ENCODE measurements at regions not wholly inside any gene's neighbourhood (a gene's known extent, or its start where the extent isn't known, plus 50 kb on each side); places are given as distances from the start of the nearest gene placed in this dataset.

- no peaks in the 10 kb centered on the region for H3K27me3 ChIP-seq (ENCODE audit: insufficient read depth, low read length)
- Mint-ChIP-seq H3K9me3 (peaks cover 4 to 49% (median 17%) of the 10 kb centered on the region in 8 donors), H3K4me3 (no peak overlapping the region), H3K4me1 (no peaks in the 10 kb centered on the region), H3K27ac (no peak overlapping the region), H3K36me3 (no peaks in the 10 kb centered on the region), H3K27me3 (no peaks in the 10 kb centered on the region)
- ChIA-PET CTCF (ENCODE audit: partially characterized antibody) (no interaction called here), POLR2A (ENCODE audit: partially characterized antibody) (no interaction called here)
- H3K36me3 ChIP-seq (ENCODE audit: insufficient read depth, low read length) = no peaks in the 10 kb centered on the region
- no peak for DNase-seq
- no peaks in the 10 kb centered on the region for H3K4me1 ChIP-seq (ENCODE audit: insufficient read depth, low read length)
- intact Hi-C loops (cut with micrococcal nuclease) = no loop called here
- H3K4me3 ChIP-seq (ENCODE audit: low read length in 2 of 2) = no peak overlapping the region
- peaks cover 0 to 6% of the 10 kb centered on the region in 2 donors for H3K9me3 ChIP-seq (ENCODE audit: control insufficient read depth in 1 of 2, low read length in 2 of 2)
- H3K27ac ChIP-seq (ENCODE audit: low read depth, low read length) = no peak overlapping the region
Measured at GRCh38 chr20:12404941-12405340, 487.2 kb downstream of the BTBD3 start.

GRCh38 chr20:12406978-12407377 is 489.3 kb downstream of the BTBD3 start:
- no peak overlapping the region for H3K27ac Mint-ChIP-seq
- Histone ChIP-seq H3K27ac (ENCODE audit: low read depth, low read length) (no peak overlapping the region), H3K36me3 (ENCODE audit: insufficient read depth, low read length) (no peaks in the 10 kb centered on the region), H3K4me1 (ENCODE audit: insufficient read depth, low read length) (no peaks in the 10 kb centered on the region), H3K4me3 (ENCODE audit: low read length in 2 of 2) (no peak overlapping the region), H3K27me3 (ENCODE audit: insufficient read depth, low read length) (no peaks in the 10 kb centered on the region), H3K9me3 (ENCODE audit: control insufficient read depth in 1 of 2, low read length in 2 of 2) (peaks cover 0 to 12% of the 10 kb centered on the region in 2 donors)
- H3K36me3 Mint-ChIP-seq = no peaks in the 10 kb centered on the region
- H3K9me3 Mint-ChIP-seq = peaks cover 8 to 63% (median 23%) of the 10 kb centered on the region in 8 donors
- H3K27me3 Mint-ChIP-seq = no peaks in the 10 kb centered on the region
- H3K4me3 Mint-ChIP-seq = no peak overlapping the region
- POLR2A ChIA-PET (ENCODE audit: partially characterized antibody) = no interaction called here
- CTCF ChIA-PET (ENCODE audit: partially characterized antibody) = no interaction called here
- intact Hi-C loops (cut with micrococcal nuclease) = no loop called here
- DNase-seq = no peak
- H3K4me1 Mint-ChIP-seq = no peaks in the 10 kb centered on the region

GRCh38 chr20:12409501-12409900 is 491.8 kb downstream of the BTBD3 start:
- Histone ChIP-seq H3K4me3 (ENCODE audit: low read length in 2 of 2) (no peak overlapping the region), H3K27me3 (ENCODE audit: insufficient read depth, low read length) (no peaks in the 10 kb centered on the region), H3K36me3 (ENCODE audit: insufficient read depth, low read length) (no peaks in the 10 kb centered on the region), H3K4me1 (ENCODE audit: insufficient read depth, low read length) (no peaks in the 10 kb centered on the region), H3K9me3 (ENCODE audit: control insufficient read depth in 1 of 2, low read length in 2 of 2) (peaks cover 0 to 12% of the 10 kb centered on the region in 2 donors), H3K27ac (ENCODE audit: low read depth, low read length) (no peak overlapping the region)
- no peak overlapping the region for H3K4me3 Mint-ChIP-seq
- H3K27ac Mint-ChIP-seq = no peak overlapping the region
- ChIA-PET CTCF (ENCODE audit: partially characterized antibody) (no interaction called here), POLR2A (ENCODE audit: partially characterized antibody) (no interaction called here)
- H3K27me3 Mint-ChIP-seq = no peaks in the 10 kb centered on the region
- DNase-seq = no peak
- H3K9me3 Mint-ChIP-seq = peaks cover 6 to 69% (median 22%) of the 10 kb centered on the region in 8 donors
- no peaks in the 10 kb centered on the region for H3K4me1 Mint-ChIP-seq
- H3K36me3 Mint-ChIP-seq = no peaks in the 10 kb centered on the region
- intact Hi-C loops (cut with micrococcal nuclease) = no loop called here

- H3K9me3 Mint-ChIP-seq = peaks cover 6 to 70% (median 22%) of the 10 kb centered on the region in 8 donors
- H3K4me1 Mint-ChIP-seq = no peaks in the 10 kb centered on the region
Measured at GRCh38 chr20:12410783-12411182, 493.1 kb downstream of the BTBD3 start.

GRCh38 chr20:12411246-12411940 is 493.7 kb downstream of the BTBD3 start:
- H3K4me1 Mint-ChIP-seq = no peaks in the 10 kb centered on the region
- no peaks in the 10 kb centered on the region for H3K36me3 Mint-ChIP-seq
- intact Hi-C loops (cut with micrococcal nuclease) = no loop called here
- H3K4me3 Mint-ChIP-seq = no peak overlapping the region
- CTCF ChIA-PET (ENCODE audit: partially characterized antibody) = no interaction called here
- Histone ChIP-seq H3K27me3 (ENCODE audit: insufficient read depth, low read length) (no peaks in the 10 kb centered on the region), H3K4me1 (ENCODE audit: insufficient read depth, low read length) (no peaks in the 10 kb centered on the region), H3K27ac (ENCODE audit: low read depth, low read length) (no peak overlapping the region), H3K9me3 (ENCODE audit: control insufficient read depth in 1 of 2, low read length in 2 of 2) (peaks cover 0 to 12% of the 10 kb centered on the region in 2 donors), H3K4me3 (ENCODE audit: low read length in 2 of 2) (no peak overlapping the region), H3K36me3 (ENCODE audit: insufficient read depth, low read length) (no peaks in the 10 kb centered on the region)
- H3K9me3 Mint-ChIP-seq = peaks cover 6 to 74% (median 24%) of the 10 kb centered on the region in 8 donors
- H3K27me3 Mint-ChIP-seq = no peaks in the 10 kb centered on the region
- no peak for DNase-seq
- POLR2A ChIA-PET (ENCODE audit: partially characterized antibody) = no interaction called here
- no peak overlapping the region for H3K27ac Mint-ChIP-seq

More at GRCh38 chr20:12410783-12411182, 493.1 kb downstream of the BTBD3 start:
- Histone ChIP-seq H3K9me3 (ENCODE audit: control insufficient read depth in 1 of 2, low read length in 2 of 2) (peaks cover 0 to 12% of the 10 kb centered on the region in 2 donors), H3K27ac (ENCODE audit: low read depth, low read length) (no peak overlapping the region), H3K4me1 (ENCODE audit: insufficient read depth, low read length) (no peaks in the 10 kb centered on the region), H3K27me3 (ENCODE audit: insufficient read depth, low read length) (no peaks in the 10 kb centered on the region), H3K4me3 (ENCODE audit: low read length in 2 of 2) (no peak overlapping the region), H3K36me3 (ENCODE audit: insufficient read depth, low read length) (no peaks in the 10 kb centered on the region)
- DNase-seq = no peak
- intact Hi-C loops (cut with micrococcal nuclease) = no loop called here
- Mint-ChIP-seq H3K27me3 (no peaks in the 10 kb centered on the region), H3K27ac (no peak overlapping the region), H3K36me3 (no peaks in the 10 kb centered on the region), H3K4me3 (no peak overlapping the region)
- ChIA-PET CTCF (ENCODE audit: partially characterized antibody) (no interaction called here), POLR2A (ENCODE audit: partially characterized antibody) (no interaction called here)

GRCh38 chr20:12413116-12413515 is 495.4 kb downstream of the BTBD3 start:
- Histone ChIP-seq H3K27ac (ENCODE audit: low read depth, low read length) (no peak overlapping the region), H3K36me3 (ENCODE audit: insufficient read depth, low read length) (no peaks in the 10 kb centered on the region), H3K4me3 (ENCODE audit: low read length in 2 of 2) (no peak overlapping the region), H3K27me3 (ENCODE audit: insufficient read depth, low read length) (no peaks in the 10 kb centered on the region), H3K4me1 (ENCODE audit: insufficient read depth, low read length) (no peaks in the 10 kb centered on the region), H3K9me3 (ENCODE audit: control insufficient read depth in 1 of 2, low read length in 2 of 2) (peaks cover 0 to 12% of the 10 kb centered on the region in 2 donors)
- Mint-ChIP-seq H3K4me3 (no peak overlapping the region), H3K27ac (no peak overlapping the region), H3K9me3 (peaks cover 6 to 64% (median 24%) of the 10 kb centered on the region in 8 donors), H3K27me3 (no peaks in the 10 kb centered on the region), H3K36me3 (no peaks in the 10 kb centered on the region), H3K4me1 (no peaks in the 10 kb centered on the region)
- no peak for DNase-seq
- POLR2A ChIA-PET (ENCODE audit: partially characterized antibody) = no interaction called here
- intact Hi-C loops (cut with micrococcal nuclease) = no loop called here
- CTCF ChIA-PET (ENCODE audit: partially characterized antibody) = no interaction called here

- Mint-ChIP-seq H3K27ac (no peak overlapping the region), H3K36me3 (no peaks in the 10 kb centered on the region), H3K9me3 (peaks cover 4 to 56% (median 25%) of the 10 kb centered on the region in 8 donors), H3K27me3 (no peaks in the 10 kb centered on the region), H3K4me3 (no peak overlapping the region), H3K4me1 (no peaks in the 10 kb centered on the region)
- intact Hi-C loops (cut with micrococcal nuclease) = no loop called here
- CTCF ChIA-PET (ENCODE audit: partially characterized antibody) = no interaction called here
- H3K4me3 ChIP-seq (ENCODE audit: low read length in 2 of 2) = no peak overlapping the region
- H3K9me3 ChIP-seq (ENCODE audit: control insufficient read depth in 1 of 2, low read length in 2 of 2) = peaks cover 0 to 6% of the 10 kb centered on the region in 2 donors
- H3K27ac ChIP-seq (ENCODE audit: low read depth, low read length) = no peak overlapping the region
- no peaks in the 10 kb centered on the region for H3K27me3 ChIP-seq (ENCODE audit: insufficient read depth, low read length)
- POLR2A ChIA-PET (ENCODE audit: partially characterized antibody) = no interaction called here
- no peaks in the 10 kb centered on the region for H3K4me1 ChIP-seq (ENCODE audit: insufficient read depth, low read length)
- DNase-seq = no peak
- H3K36me3 ChIP-seq (ENCODE audit: insufficient read depth, low read length) = no peaks in the 10 kb centered on the region
Measured at GRCh38 chr20:12414446-12415274, 497.0 kb downstream of the BTBD3 start.

All from CD4-positive, alpha-beta memory T cell (primary cell).